PC-3 (cell line): ENCODE measurements at regions not wholly inside any gene's neighbourhood (a gene's known extent, or its start where the extent isn't known, plus 50 kb on each side); places are given as distances from the start of the nearest gene placed in this dataset.

Source experiments
- ATAC-seq: fragments of 200-7000 bp; cut with Tn5 transposase; 2 replicates; pipeline ENCODE4 v1.9.1; 2020; ENCODE audit warnings: mild to moderate bottlenecking, moderate library complexity
- BruUV-seq: library from RNA; stranded (reverse); fragments of 400-500 nt; replicated peaks from 2 replicates; lab custom pipeline; 2021; lab: Mats Ljungman, UMichigan
- CTCF ChIA-PET: fragments of 300-600 bp; sonication (Branson Sonifier 250); formaldehyde crosslinking; loops from one replicate; lab custom pipeline; 2022; ENCODE audit warnings: antibody characterized with exemption; lab: Charles Lee
- POLR2A ChIA-PET: fragments of 300-600 bp; sonication (Branson Sonifier 250); formaldehyde crosslinking; loops from one replicate; lab custom pipeline; 2022; ENCODE audit warnings: antibody characterized with exemption; ENCODE audit not compliant: unreplicated experiment; lab: Charles Lee
- DNase-seq: peaks from one replicate; pipeline ENCODE4 v3.0.0-alpha.2; 2015
- H2AFZ ChIP-seq: fragments of 300-600 bp; sonication (generic); 2 replicates; pipeline ENCODE4 v1.6.0; 2016; ENCODE audit warnings: antibody characterized with exemption, low read length
- H3F3A ChIP-seq: fragments of 300-600 bp; sonication (generic); one replicate; pipeline ENCODE4 v1.6.0; 2017; ENCODE audit warnings: antibody characterized with exemption, low read length, control low read depth, mild to moderate bottlenecking; ENCODE audit not compliant: unreplicated experiment
- H3K27ac ChIP-seq: fragments of 300-600 bp; sonication (generic); 2 replicates; pipeline ENCODE4 v1.5.1; 2016; ENCODE audit warnings: mild to moderate bottlenecking, low read length
- H3K27me3 ChIP-seq: fragments of 300-600 bp; sonication (generic); 2 replicates; pipeline ENCODE4 v1.6.1; 2016; ENCODE audit warnings: low read length, mixed read lengths
- H3K36me3 ChIP-seq: fragments of 300-600 bp; sonication (generic); 2 replicates; pipeline ENCODE4 v1.6.1; 2016; ENCODE audit warnings: low read depth, mixed run types, low read length, mixed read lengths
- H3K4me1 ChIP-seq: fragments of 300-600 bp; sonication (generic); 2 replicates; pipeline ENCODE4 v1.5.1; 2016; ENCODE audit warnings: low read length; ENCODE audit not compliant: insufficient read depth
- H3K4me2 ChIP-seq: fragments of 300-600 bp; sonication (generic); 2 replicates; pipeline ENCODE4 v1.6.0; 2016; ENCODE audit warnings: low read length
- H3K4me3 ChIP-seq: fragments of 300-600 bp; sonication (generic); 2 replicates; pipeline ENCODE4 v1.5.1; 2016; ENCODE audit warnings: mild to moderate bottlenecking, low read length, mixed read lengths
- H3K79me2 ChIP-seq: fragments of 300-600 bp; sonication (generic); 2 replicates; pipeline ENCODE4 v1.6.1; 2017; ENCODE audit warnings: low read length, mixed read lengths
- H3K9ac ChIP-seq: fragments of 300-600 bp; sonication (generic); 2 replicates; pipeline ENCODE4 v1.6.0; 2016; ENCODE audit warnings: mild to moderate bottlenecking, low read length
- H3K9me2 ChIP-seq: fragments of 300-600 bp; sonication (generic); replicated peaks from 2 replicates; pipeline ENCODE4 v1.6.1; 2016; ENCODE audit warnings: mixed run types, low read length, mixed read lengths
- H3K9me3 ChIP-seq: fragments of 300-600 bp; sonication (generic); 2 replicates; pipeline ENCODE4 v1.6.1; 2016; ENCODE audit warnings: low read length, mixed read lengths
- H4K20me1 ChIP-seq: fragments of 300-600 bp; sonication (generic); 2 replicates; pipeline ENCODE4 v1.6.1; 2016; ENCODE audit warnings: low read length, mixed read lengths
- EZH2 ChIP-seq: fragments of 300-600 bp; sonication (generic); IDR thresholded peaks from one replicate; pipeline ENCODE4 v1.6.1; 2017; ENCODE audit warnings: antibody characterized with exemption, mild to moderate bottlenecking, low read length; ENCODE audit not compliant: unreplicated experiment
- EZH2phosphoT487 ChIP-seq: fragments of 300-600 bp; sonication (generic); IDR thresholded peaks from 2 replicates; pipeline ENCODE4 v1.6.1; 2018; ENCODE audit warnings: mild to moderate bottlenecking, antibody characterized with exemption, low read length, borderline replicate concordance
- intact Hi-C: fragments of 100-400 bp; cut with micrococcal nuclease; formaldehyde crosslinking; loops from 2 replicates; pipeline ENCODE4 v1.9.0; 2023
- TF ChIP-seq, protein P1 (sequence below): fragments of 300-600 bp; sonication (generic); conservative IDR thresholded peaks from 2 replicates; pipeline ENCODE4 v1.5.1; 2017; ENCODE audit warnings: antibody characterized with exemption, low read depth, mild to moderate bottlenecking, low read length

DNA sequence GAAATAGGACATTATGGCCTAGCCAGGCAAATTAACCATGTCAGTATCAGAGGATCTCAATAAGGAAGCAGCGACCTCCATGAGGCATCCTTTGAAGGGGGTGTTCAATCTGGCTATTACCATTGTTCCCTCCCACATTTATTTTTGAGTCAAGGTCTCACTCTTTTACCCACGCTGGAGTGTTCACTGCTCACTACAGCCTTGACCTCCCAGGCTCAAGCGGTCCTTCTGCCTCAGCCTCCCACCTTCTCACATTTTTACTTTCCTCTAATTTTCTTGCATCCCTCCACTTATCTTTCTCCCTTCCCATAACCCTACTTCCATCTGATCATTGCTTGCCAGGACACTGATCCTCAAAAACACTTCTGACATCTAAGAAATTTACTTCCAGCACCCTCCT, 654.0 kb upstream of the NR2F2 start:
- Histone ChIP-seq H3K36me3 (no peaks in the 10 kb centered on the region), H2AFZ (no peak overlapping the region), H3K9me3 (no peaks in the 10 kb centered on the region), H3K9ac (peak overlapping the region; percentile 17; the same call in 1 of the 2 replicates), H3K27me3 (no peaks in the 10 kb centered on the region), H3K27ac (peak overlapping the region; percentile 58), H3K79me2 (no peaks in the 10 kb centered on the region), H3K4me1 (peaks cover 5% of the 10 kb centered on the region; the same call in 1 of the 2 replicates), H4K20me1 (no peaks in the 10 kb centered on the region), H3F3A (no peaks in the 10 kb centered on the region), H3K4me2 (no peak overlapping the region), H3K9me2 (no peaks in the 10 kb centered on the region), H3K4me3 (no peak overlapping the region)
- CTCF ChIA-PET, result no interaction called here
- DNase-seq (no peak), ATAC-seq (no peak)
- TF ChIP-seq EZH2phosphoT487, result no peak
- no peak for TF ChIP-seq EZH2
- TF ChIP-seq, protein P1, sequence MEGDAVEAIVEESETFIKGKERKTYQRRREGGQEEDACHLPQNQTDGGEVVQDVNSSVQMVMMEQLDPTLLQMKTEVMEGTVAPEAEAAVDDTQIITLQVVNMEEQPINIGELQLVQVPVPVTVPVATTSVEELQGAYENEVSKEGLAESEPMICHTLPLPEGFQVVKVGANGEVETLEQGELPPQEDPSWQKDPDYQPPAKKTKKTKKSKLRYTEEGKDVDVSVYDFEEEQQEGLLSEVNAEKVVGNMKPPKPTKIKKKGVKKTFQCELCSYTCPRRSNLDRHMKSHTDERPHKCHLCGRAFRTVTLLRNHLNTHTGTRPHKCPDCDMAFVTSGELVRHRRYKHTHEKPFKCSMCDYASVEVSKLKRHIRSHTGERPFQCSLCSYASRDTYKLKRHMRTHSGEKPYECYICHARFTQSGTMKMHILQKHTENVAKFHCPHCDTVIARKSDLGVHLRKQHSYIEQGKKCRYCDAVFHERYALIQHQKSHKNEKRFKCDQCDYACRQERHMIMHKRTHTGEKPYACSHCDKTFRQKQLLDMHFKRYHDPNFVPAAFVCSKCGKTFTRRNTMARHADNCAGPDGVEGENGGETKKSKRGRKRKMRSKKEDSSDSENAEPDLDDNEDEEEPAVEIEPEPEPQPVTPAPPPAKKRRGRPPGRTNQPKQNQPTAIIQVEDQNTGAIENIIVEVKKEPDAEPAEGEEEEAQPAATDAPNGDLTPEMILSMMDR, result no peak
- BruUV-seq, result no TSS peak
- intact Hi-C loops, result no loop called here
- POLR2A ChIA-PET, result no interaction called here

DNA sequence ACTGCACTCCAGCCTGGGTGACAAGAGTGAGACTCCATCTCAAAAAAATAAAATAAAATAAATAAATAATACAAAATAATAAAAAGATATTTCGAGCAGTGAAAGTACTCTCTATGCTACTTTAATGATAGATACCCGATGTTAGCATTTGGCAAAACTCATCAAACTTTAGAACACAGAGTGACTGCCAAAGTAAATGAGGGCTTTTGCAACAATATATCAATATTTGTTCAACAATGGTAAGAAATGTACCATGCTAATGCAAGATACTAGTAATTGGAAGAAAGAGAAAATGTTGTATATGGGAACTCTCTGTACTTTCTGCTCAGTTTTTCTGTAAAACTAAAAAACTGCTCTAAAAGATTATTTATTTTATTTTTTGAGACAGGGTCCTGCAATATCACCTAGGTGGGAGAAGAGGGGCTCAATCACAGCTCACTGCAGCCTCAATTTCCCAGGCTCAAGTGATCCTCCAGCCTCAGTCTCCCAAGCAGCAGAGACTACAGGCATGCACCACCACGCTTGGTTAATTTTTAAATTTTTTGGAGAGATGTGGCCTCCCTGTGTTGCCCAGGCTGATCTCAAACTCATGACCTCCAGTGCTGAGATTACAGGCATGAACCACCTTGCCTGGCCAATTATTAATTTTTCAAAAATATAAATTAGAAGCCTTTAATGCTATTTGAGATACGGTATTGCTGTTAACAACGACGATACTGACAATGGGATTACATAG, 650.5 kb upstream of the NR2F2 start:
- no peak overlapping the region for H3K4me3 ChIP-seq
- H3K27me3 ChIP-seq, result no peaks in the 10 kb centered on the region
- no TSS peak for BruUV-seq
- TF ChIP-seq EZH2phosphoT487, result no peak
- no peak for TF ChIP-seq EZH2
- TF ChIP-seq, protein P1, result no peak
- intact Hi-C loops, result no loop called here
- H3K4me1 ChIP-seq, result peaks cover 20% of the 10 kb centered on the region
- no peak overlapping the region for H3K9ac ChIP-seq
- H2AFZ ChIP-seq, result no peak overlapping the region
- H3K27ac ChIP-seq, result no peak overlapping the region
- ATAC-seq, result no peak
- H3K36me3 ChIP-seq, result no peaks in the 10 kb centered on the region
- H3K9me3 ChIP-seq, result no peaks in the 10 kb centered on the region
- CTCF ChIA-PET, result no interaction called here
- no peaks in the 10 kb centered on the region for H4K20me1 ChIP-seq
- no peak overlapping the region for H3K4me2 ChIP-seq
- no peaks in the 10 kb centered on the region for H3F3A ChIP-seq
- H3K79me2 ChIP-seq, result no peaks in the 10 kb centered on the region
- H3K9me2 ChIP-seq, result no peaks in the 10 kb centered on the region
- no peak for DNase-seq
- POLR2A ChIA-PET, result no interaction called here

DNA sequence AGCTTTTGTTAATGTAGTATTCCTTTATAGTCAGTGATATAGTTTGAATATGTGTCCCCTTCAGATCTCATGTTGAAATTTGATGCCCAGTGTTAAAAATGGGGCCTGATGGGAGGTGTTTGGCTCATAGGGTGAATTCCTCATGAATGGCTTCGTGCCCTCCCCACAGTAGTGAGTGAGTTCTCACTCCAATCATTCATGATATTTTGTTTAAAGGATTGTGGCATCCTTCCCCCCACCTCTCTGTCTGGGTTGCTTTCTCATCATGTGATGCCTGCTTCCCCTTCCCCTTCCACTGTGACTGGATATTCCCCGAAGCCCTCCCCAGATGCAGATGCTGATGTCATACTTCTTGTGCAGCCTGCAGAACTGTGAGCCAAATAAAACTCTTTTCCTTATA, 649.8 kb upstream of the NR2F2 start:
- Histone ChIP-seq H3K27me3 (no peaks in the 10 kb centered on the region), H3K4me2 (no peak overlapping the region), H3F3A (no peaks in the 10 kb centered on the region), H3K79me2 (no peaks in the 10 kb centered on the region), H3K4me1 (peaks cover 27% of the 10 kb centered on the region), H3K9me3 (no peaks in the 10 kb centered on the region), H3K36me3 (no peaks in the 10 kb centered on the region), H3K9me2 (no peaks in the 10 kb centered on the region), H3K4me3 (no peak overlapping the region), H4K20me1 (no peaks in the 10 kb centered on the region), H3K9ac (no peak overlapping the region), H2AFZ (no peak overlapping the region), H3K27ac (no peak overlapping the region)
- ChIA-PET CTCF (no interaction called here), POLR2A (no interaction called here)
- TF ChIP-seq EZH2phosphoT487 (no peak), EZH2 (no peak)
- TF ChIP-seq, protein P1, result no peak
- ATAC-seq, result no peak
- no TSS peak for BruUV-seq
- intact Hi-C loops, result no loop called here
- no peak for DNase-seq
